GM19023 (cell line): ENCODE measurements at regions not wholly inside any gene's neighbourhood (a gene's known extent, or its start where the extent isn't known, plus 50 kb on each side); places are given as distances from the start of the nearest gene placed in this dataset.
A peak's percentile ranks its signal among the peaks of the same experiment; 100 is the strongest.

ENCODE experiments used
- ATAC-seq: cut with Tn5 transposase; IDR thresholded peaks from one replicate; pipeline ENCODE4 v1.9.1; 2021; ENCODE audit warnings: mild to moderate bottlenecking, moderate library complexity; ENCODE audit not compliant: unreplicated experiment

DNA sequence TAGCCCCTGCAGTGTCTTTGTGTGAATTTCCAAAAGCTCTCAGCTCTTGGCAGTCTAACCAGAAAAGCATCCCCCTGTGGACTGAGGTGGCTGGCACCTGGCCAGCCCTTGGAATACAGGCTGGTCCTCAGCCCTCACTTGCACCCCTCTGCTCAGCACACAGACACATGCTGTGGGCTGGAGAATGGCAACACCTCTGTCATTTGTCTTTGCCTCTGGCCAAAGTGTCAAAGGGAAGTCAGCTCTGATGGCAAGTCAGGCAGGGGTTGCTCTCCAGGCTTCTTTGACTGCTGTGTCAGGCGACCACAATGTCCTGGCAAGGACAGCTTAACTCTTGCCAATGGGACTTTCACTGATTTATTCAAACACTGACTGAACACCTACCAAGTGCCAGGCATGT lies 724.8 kb downstream of the INHBA start:
- no peak for ATAC-seq

DNA sequence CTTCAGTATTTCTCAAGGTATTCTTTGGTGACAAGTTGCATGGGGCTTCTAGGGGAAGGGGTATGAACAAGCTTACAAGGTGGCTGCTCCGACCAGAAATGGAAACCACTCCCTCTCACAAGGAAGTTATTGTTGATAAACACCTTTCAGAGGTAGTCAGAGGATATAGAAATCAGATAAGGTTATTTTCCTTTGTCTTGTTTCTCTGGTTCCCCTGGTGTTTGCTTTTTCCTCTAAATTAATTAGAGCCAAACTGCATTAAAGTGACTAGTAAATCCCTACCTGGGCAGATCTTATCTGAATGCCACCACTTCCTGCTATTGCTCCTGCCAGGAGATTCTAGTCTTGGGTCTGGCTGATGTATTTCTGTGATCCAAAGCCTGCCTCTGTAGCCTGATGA lies 725.4 kb downstream of the INHBA start:
- ATAC-seq: no peak

DNA sequence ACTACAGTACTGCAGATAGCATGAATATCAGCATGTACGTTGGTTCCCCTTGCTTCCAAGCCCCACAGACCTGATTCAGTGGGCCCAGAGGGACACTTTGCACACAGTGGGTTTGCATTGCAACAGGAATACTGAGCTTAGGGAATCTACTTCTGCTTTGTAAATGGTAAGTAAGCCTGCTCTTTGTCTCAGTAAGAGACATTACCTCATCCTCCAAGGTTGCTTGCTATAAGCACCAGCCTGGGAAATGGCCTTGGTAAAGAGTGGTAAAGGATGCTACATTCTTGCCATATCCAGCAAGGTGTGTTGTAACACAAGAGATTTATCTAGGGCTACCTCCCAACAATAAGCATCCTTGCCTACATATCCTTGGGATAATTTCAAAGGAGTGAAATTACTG lies 730.5 kb downstream of the INHBA start:
- no peak for ATAC-seq

DNA sequence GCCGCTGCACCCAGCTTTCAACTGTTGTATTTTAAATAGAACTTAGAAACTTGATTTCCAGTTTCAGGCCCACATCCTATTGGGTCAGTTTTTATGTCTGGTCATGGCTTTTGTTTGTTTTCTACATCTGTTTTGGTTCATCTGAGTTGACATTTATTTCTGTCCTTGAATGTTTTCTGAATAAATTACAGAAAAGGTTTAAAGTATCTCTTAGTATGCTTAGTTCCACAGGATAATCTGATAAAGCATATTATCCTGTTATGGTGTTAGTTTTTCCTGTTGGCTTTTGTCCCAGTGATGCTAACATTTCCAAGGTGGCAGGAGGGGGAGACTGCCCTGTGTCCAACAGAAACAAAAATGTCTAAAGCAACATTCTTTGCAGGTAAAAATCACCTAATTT lies 733.2 kb downstream of the INHBA start:
- no peak for ATAC-seq

DNA sequence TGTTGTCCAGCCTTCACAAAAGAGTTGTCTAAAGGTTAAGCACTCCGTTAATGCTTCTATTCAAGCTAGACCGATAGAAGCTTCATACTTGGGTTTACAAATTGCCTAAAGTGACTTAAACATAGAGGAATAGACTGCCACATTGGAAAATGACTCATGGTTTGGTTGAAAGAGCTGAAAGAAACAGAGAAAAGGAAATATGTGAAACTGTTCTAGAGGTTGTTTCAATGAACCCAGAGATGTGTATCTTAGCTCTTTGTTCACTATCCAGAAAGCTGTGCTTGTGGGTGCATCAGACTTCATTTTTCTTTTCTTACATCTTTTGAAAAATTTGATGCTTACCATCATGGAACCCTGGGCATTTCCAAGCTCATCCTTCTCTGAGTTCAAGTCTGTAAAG lies 736.2 kb downstream of the INHBA start:
- ATAC-seq: no peak

DNA sequence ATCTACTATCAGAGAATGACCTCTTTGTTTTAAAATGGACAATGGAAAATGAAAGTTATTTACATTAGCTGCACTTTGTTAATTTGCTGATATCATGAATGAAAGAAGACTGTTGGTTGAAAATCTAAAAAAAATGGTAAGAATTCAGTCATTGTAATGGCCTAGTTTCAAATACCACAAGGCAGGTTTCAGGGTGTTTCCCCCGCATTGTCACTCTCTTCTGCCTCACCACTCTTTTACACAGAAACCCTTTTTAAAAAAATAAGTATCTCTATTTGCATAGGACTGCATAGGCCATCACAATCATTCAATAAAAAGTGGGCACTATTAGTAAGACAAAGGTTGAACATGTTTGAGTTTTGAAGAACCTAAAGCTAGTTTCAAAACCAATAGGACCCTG lies 737.1 kb downstream of the INHBA start:
- peak; percentile 81 for ATAC-seq

DNA sequence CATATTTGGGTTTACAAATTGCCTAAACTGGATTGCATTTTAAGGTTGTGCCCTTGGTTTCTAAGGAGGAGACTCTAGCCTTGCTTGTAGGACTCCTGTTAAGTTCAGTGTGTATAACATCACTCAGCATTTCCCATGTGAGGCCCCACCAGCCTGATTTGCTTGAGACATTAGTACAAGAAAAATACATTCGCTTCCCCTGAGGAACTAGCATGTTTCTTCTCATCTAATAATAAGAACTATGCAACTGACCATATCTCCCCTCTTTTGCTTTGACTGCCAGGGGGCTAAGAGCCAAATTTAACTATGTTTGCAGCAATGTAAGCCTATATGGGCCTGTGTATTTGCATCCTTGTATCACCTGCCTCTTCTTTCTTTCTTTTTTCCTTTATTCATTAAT lies 737.9 kb downstream of the INHBA start:
- no peak for ATAC-seq

DNA sequence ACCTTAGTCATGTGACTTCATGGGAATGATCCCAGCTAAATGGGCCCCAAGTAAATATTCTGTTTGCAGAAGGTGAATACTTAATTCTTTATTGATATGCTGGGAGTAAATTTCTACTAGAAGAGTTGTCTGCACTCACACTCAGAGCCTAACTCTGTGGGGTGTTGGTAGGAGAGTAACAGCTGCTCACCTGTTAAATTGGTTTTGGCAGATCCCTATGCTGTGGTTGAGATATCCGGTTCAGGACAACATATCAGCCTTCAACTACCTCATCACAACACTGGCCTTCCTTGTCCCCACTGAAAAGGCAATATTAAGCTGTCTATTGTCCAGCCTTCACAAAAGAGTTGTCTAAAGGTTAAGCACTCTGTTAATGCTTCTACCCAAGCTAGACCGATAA lies 738.3 kb downstream of the INHBA start:
- ATAC-seq: no peak

DNA sequence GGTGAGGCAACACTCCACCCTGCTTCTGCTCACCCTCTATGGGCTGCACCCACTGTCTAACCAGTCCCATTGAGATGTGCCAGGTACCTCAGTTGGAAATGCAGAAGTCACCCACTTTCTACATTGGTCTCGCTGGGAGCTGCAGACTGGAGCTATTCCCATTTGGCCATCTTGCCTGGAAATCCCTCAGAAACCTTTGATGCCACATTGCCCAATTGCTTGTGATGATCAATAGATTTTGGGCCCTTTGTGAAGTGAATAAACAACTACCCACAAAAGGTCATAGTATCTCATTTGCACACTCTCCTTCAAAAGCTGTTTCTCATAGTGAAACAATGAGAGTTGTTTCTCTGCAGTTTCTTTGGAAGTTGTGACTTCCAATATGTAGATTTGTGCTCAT lies 742.9 kb downstream of the INHBA start:
- ATAC-seq: no peak

DNA sequence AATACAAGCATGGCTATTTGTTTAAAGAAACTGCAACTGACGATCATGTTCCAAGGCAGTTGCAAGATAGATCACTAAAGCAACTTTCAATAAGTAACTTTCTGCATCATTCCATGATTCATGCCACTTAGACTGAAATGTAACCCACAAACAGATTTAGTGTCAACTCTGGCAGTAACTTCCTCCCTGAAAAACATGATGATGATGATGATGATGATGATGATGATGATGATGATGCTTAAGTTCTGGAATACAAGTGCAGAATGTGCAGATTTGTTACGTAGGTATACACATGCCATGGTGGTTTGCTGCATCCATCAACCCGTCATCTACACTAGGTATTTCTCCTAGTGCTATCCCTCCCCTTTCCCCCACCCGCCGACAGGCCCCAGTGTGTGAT lies 754.7 kb downstream of the INHBA start:
- no peak for ATAC-seq

DNA sequence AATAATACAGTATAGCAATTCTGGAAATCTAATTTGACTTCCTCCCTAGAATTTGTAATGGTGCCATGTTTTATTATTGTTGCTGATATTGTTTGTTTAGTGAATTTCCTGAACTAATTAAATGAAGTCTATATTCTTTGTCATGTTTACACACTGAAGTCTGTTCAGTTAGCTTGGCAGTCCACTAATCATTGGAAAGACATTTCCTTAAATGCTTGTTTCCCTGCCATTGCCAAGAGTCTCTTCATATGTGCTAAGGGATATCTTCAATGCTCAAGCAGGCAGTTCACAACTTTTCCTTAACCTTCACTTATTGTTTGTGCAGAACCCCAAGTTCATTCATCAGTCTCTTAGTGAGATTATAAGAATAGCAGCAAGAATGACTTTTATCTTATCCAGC lies 755.3 kb downstream of the INHBA start:
- ATAC-seq: no peak

DNA sequence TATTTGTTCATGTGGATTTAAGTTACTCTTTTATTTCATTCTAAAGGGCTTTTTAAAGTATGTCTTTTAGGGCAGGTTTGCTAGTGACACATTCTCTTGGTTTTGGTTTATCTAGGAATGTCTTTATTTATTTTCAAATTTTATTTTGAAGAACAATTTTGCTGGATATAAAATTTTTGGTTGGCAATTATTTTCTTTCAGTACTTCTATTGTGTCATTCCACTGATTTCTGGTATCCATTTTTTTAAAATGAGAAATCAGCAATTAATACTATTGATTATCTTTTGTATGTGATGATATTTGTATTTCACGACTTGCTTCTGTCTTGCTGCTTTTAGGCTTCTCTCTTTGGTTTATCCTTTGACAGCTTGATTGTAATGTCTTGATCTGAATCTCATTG lies 756.3 kb downstream of the INHBA start:
- no peak for ATAC-seq

DNA sequence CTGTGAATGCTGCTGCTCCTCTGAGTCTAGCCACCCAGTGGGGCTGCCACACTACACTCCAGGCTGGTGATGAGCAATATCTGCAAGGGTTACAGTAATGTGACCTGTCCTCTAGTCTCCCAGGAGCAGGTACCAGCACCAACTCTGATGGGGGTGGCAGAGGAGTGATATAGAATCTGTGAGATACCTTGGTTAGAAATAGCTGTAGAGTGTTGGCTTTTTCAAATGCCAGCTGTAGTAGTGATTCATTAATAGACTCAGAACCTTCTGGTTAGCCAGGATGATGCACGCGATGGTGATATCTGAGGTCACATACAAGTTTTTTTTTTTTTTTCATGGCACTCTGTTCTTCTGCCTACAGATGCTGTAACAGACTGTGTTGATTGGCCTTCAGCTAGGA lies 757.1 kb downstream of the INHBA start:
- no peak for ATAC-seq

DNA sequence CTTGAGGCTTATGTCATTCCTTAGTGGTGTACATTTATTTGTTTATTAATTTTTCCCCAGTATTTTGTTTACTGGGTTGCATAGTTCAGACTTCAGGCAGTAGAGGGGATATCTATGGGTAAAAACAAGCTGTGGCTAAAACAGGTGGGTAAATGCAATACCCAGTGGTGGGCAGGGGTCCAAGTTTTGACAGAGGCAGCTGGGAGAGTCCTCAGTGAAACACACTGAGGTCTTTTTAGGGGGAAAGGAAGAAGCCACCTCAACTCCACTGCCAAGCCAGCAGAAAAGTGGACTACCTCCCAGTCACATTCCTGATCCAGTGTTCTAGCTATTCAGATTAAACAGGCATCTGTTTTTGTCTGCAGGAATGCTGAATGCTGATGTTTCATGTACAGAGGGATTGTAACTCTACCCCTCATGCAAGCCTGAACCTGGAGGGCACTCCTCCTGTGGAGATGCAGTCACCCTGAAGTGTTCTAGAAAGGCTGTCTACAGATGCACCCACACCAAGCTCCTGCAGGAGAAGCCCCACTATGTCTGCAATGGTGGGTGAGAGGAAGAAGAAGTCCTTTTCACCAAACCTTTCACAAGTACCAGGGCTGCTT lies 757.8 kb downstream of the INHBA start:
- ATAC-seq: no peak

DNA sequence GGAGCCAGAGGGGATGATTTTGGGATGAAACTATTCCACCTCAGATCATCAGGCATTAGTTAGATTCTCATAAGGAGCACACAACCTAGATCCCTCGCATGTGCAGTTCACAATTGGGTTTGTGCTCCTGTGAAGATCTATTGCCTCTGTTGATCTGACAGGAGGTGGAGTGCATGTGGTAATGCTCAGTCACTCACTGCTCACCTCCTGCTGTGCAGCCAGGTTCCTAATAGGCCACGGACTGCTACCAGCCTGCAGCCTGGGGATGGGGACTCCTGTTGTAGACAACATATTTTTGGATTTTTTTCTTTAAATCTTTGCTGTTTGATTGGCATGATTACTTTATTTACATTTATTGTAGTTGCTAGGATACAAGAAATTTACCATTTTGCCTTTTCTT lies 765.0 kb downstream of the INHBA start:
- no peak for ATAC-seq

DNA sequence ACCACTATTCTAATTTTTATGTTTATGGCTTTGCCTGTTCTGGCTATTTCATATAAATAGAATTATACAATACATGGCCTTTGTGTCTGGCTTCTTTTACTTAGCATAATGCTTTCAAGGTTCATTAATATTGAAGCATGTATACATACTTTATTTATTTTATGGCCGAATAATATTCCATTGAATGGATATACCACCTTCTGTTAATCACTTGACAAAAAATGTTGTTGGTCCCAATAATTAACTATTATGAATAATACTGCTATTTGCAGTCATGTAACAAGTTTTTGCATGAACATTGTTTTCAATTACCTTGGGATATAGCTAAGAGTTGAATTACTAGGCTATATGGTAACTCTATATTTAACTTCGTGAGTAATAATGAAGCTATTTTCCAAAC lies 767.5 kb downstream of the INHBA start:
- no peak for ATAC-seq

DNA sequence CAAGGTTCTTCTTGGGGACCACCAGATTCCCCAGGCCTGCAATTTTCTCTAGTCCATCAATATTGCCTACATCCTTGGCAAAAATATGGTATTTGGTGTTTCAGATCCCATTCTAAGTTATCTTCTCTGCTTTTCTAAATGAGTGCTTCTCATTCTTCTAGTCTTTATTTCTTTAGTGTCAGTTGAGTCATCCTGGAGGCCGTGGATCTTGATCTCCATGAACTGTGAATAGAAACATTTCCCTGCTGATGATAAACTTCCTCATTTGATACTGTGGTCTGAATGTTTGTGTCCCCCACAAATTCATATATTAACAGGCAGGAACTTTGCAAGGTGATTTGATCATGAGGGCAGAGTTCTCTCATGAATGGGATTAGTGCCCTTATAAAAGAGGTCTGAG lies 779.3 kb downstream of the INHBA start:
- ATAC-seq: no peak

DNA sequence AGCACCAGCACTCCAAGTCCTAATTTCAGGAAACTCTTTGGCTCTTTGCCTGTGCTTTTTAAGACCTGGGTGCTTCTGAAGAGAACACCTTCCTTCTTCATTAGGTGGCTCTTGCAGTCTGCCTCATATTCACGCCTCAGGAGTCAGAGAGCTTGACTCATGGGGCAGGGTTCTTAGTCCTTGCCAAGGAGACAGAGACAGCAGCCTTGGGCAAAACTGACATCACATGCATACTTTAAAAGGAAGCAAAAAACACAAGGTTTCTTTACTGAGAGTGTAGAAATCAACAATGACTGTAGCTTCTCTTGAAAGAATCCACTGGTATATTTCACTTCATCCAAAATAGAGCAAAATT lies 780.6 kb downstream of the INHBA start:
- no peak for ATAC-seq

DNA sequence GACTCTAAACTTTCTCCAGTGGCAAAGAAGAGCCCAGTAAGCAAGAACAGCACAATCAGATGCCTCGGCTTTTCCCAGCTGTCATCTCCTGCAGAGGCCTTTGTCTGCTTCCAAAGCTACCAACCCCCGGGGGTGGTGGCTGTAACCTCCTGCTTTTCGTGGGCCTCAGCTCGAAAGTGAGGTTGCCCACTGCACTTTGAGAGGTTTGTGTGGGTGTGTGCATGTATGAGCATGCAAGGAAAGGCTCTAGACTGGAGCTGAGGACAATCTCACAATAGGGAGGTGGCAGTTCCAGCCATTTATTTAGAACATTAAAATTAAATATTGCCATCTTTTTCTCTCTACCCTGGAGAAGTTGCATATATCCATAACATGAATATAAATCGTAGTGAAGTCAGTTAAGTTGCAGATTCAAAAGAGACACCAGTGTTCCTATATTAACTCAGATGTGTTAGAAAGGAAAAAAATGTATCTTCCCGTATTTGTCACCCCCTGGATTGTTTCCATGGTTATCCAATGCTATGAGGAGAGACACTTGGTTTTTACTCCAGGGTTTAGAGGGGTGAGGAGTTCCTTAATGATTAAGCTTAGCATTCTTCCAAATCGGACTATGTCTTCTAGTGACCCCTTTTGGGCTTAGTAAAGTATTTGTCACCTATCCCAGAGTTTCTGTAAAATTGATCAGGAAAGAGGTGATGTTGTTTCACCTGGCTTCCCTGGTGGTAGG lies 781.1 kb downstream of the INHBA start:
- ATAC-seq: no peak

DNA sequence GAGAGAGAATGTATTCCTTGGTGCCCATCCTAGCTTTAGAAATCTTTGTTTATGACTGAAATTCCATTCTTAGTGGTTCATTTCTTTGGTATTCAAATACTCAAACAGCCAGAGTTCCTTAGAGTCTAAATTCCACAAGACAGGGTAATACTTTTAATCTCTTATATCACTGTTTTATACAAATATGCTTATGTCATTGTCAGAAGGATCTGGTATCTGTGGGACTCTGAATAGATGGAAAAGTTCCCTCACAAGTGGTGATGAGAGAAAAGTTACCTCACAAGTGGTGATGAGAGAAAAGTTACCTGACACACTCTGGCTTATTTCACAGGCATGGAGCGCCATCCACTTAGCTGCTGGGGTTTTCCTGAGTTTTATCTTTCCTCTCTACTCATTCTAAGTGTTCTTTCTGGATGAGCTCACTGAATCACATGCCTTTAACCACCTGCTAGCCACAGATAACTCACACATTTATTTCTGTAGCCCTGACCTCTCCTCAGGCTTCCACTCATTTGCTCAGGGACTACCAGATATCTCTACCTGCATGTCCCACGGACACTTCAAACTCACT lies 784.0 kb downstream of the SUGCT start:
- no peak for ATAC-seq

DNA sequence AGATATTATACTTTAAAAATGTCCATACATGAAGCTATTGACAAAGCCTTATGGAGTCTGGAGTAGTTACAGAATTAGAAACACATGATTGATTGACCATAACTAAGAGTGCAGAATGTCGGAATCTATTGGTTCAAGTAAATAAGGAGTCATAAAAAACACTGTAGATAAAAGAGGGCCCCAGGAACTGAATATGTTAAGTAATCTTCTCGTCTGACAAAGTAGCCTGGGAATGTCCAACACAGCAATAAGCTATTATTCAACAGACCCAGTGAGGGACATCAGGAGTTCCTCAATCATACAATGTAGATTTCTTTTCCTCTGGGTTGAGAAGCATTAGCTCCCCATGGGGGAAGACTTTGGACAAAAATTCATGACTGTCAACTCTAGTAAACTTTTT lies 782.0 kb downstream of the SUGCT start:
- no peak for ATAC-seq

DNA sequence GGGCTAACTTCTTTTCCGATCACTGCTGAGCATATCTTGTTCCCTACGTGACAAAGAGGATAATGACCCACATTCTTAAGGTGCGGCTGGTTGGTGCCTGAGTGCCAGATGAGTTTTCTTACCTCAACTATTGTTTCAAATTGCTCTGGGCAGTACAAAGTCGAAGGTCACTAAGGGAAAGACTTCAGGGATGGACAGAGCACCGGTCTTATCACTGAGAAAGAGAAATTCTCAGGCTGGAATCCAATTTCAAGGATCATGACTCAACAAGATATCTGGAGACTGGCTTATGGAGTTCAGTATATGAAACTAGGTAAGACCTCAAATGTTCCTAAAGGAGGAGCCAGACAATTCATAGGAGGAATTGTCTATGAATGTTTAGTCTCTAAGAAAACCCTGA lies 780.3 kb downstream of the SUGCT start:
- no peak for ATAC-seq
